Parathyroid adenoma (tissue), 2 donors: ENCODE measurements at regions not wholly inside any gene's neighbourhood (a gene's known extent, or its start where the extent isn't known, plus 50 kb on each side); places are given as distances from the start of the nearest gene placed in this dataset.
"Not testable (repeated sequence)": the region's sequence is repeated elsewhere in the genome, so short reads cannot be mapped to it uniquely, and the experiment has no call there.

Experiments used
- H2AFZ ChIP-seq: fragments of 300-600 bp; sonication (generic); one replicate; pipeline ENCODE4 v1.7.0; 2017; ENCODE audit warnings: antibody characterized with exemption, mild to moderate bottlenecking
- H3K27ac ChIP-seq: fragments of 300-600 bp; sonication (generic); one replicate; pipeline ENCODE4 v1.7.0; 2017
- H3K27me3 ChIP-seq: fragments of 300-600 bp; sonication (generic); one replicate; pipeline ENCODE4 v1.7.0; 2017; ENCODE audit warnings: low read length; ENCODE audit not compliant: control insufficient read depth, insufficient read depth
- H3K36me3 ChIP-seq: fragments of 300-600 bp; sonication (generic); one replicate; pipeline ENCODE4 v1.7.0; 2017; ENCODE audit warnings: low read length; ENCODE audit not compliant: control insufficient read depth, insufficient read depth
- H3K4me1 ChIP-seq: fragments of 300-600 bp; sonication (generic); one replicate; pipeline ENCODE4 v1.7.0; 2017; ENCODE audit warnings: control low read depth
- H3K4me2 ChIP-seq: fragments of 300-600 bp; sonication (generic); one replicate; pipeline ENCODE4 v1.7.0; 2017; ENCODE audit warnings: low read length
- H3K4me3 ChIP-seq: fragments of 300-600 bp; sonication (generic); one replicate; pipeline ENCODE4 v1.7.0; 2017; ENCODE audit warnings: low read depth, low read length
- H3K79me2 ChIP-seq: fragments of 300-600 bp; sonication (generic); one replicate; pipeline ENCODE4 v1.7.0; 2017; ENCODE audit warnings: control low read depth
- H3K9ac ChIP-seq: fragments of 300-600 bp; sonication (generic); one replicate; pipeline ENCODE4 v1.7.0; 2017; ENCODE audit warnings: mild to moderate bottlenecking
- H3K9me3 ChIP-seq: fragments of 300-600 bp; sonication (generic); one replicate; pipeline ENCODE4 v1.7.0; 2017; ENCODE audit warnings: low read length; ENCODE audit not compliant: control insufficient read depth
- TF ChIP-seq, protein P1 (sequence below): fragments of 300-600 bp; sonication (generic); IDR thresholded peaks from one replicate; pipeline ENCODE4 v1.7.0; 2017; ENCODE audit warnings: antibody characterized with exemption, mild to moderate bottlenecking
- donor health status: primary hyperparathyroidism.

DNA sequence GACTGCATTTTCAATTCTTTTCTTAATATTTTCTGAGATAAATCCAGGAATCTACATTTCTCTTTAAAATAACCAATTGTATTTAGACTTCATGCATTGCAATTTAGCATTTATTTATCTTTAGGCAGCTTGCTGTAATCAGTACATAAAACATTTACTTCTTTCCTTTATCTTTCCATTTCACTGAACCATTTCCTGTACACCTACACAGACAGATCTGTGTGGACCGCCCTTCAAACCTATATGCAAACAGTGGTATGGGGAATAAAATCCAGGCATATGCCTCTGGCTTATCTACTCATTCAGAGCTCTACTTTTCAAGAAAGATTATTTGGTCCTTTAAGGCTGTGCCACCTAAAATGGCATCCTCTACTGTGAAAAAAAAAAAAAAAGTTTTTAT, 640.0 kb downstream of the MAT2B start:
- Histone ChIP-seq H3K27ac (no peak overlapping the region), H3K79me2 (no peaks in the 10 kb centered on the region), H3K4me2 (no peak overlapping the region), H3K9ac (no peak overlapping the region), H3K9me3 (no peaks in the 10 kb centered on the region), H2AFZ (no peak overlapping the region), H3K4me3 (no peak overlapping the region), H3K4me1 (no peaks in the 10 kb centered on the region), H3K36me3 (no peaks in the 10 kb centered on the region), H3K27me3 (no peaks in the 10 kb centered on the region)
- TF ChIP-seq, protein P1, sequence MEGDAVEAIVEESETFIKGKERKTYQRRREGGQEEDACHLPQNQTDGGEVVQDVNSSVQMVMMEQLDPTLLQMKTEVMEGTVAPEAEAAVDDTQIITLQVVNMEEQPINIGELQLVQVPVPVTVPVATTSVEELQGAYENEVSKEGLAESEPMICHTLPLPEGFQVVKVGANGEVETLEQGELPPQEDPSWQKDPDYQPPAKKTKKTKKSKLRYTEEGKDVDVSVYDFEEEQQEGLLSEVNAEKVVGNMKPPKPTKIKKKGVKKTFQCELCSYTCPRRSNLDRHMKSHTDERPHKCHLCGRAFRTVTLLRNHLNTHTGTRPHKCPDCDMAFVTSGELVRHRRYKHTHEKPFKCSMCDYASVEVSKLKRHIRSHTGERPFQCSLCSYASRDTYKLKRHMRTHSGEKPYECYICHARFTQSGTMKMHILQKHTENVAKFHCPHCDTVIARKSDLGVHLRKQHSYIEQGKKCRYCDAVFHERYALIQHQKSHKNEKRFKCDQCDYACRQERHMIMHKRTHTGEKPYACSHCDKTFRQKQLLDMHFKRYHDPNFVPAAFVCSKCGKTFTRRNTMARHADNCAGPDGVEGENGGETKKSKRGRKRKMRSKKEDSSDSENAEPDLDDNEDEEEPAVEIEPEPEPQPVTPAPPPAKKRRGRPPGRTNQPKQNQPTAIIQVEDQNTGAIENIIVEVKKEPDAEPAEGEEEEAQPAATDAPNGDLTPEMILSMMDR, result no peak

DNA sequence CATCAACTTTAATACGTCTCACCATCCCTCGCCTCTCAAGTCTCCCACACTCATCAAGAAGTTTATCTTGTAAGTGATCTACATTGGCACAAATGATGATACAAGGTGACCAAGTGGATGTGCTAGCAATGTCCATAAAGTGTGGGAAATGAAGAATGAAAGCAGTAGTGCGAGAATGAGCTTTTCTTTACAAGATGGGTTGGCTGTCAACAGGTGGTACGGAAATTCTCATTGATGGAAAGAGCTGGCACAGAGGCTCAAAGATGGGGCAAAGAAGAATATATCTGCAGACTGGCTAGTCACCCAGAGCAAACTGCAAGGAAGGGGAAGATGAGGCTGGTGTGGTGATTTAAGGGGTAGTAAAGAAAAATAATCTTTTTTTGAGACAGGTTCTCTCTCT, 640.8 kb downstream of the MAT2B start:
- H3K27ac ChIP-seq, result no peak overlapping the region
- H3K79me2 ChIP-seq, result no peaks in the 10 kb centered on the region
- H2AFZ ChIP-seq, result no peak overlapping the region
- no peaks in the 10 kb centered on the region for H3K4me1 ChIP-seq
- H3K36me3 ChIP-seq, result no peaks in the 10 kb centered on the region
- H3K9me3 ChIP-seq, result no peaks in the 10 kb centered on the region
- no peak overlapping the region for H3K9ac ChIP-seq
- H3K27me3 ChIP-seq, result no peaks in the 10 kb centered on the region
- no peak overlapping the region for H3K4me2 ChIP-seq
- H3K4me3 ChIP-seq, result no peak overlapping the region
- TF ChIP-seq, protein P1, result no peak

DNA sequence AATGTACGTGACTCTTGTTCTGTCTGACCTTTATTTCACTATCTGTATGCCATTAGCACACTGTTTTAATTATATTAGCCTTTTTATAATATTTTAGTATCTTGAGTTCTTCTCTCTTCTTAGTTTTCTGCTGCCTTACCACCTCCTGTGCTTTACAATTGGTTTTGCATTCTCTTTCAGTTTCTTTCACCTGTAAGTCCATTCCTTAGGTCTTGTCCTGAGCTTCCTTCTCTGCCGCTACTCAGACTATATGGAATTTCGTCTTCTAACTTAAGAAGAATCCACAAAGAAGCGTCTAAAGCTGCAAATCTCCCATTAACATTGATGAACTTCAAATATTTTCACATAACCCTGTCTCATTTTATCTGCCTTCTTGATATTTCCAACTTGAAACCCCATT, 642.9 kb downstream of the MAT2B start:
- no peaks in the 10 kb centered on the region for H3K4me1 ChIP-seq
- H3K4me3 ChIP-seq, result no peak overlapping the region
- no peak overlapping the region for H3K9ac ChIP-seq
- H3K27me3 ChIP-seq, result no peaks in the 10 kb centered on the region
- H3K9me3 ChIP-seq, result no peaks in the 10 kb centered on the region
- no peak overlapping the region for H3K4me2 ChIP-seq
- H3K79me2 ChIP-seq, result no peaks in the 10 kb centered on the region
- H3K27ac ChIP-seq, result no peak overlapping the region
- H3K36me3 ChIP-seq, result no peaks in the 10 kb centered on the region
- no peak overlapping the region for H2AFZ ChIP-seq
- TF ChIP-seq, protein P1, result no peak

DNA sequence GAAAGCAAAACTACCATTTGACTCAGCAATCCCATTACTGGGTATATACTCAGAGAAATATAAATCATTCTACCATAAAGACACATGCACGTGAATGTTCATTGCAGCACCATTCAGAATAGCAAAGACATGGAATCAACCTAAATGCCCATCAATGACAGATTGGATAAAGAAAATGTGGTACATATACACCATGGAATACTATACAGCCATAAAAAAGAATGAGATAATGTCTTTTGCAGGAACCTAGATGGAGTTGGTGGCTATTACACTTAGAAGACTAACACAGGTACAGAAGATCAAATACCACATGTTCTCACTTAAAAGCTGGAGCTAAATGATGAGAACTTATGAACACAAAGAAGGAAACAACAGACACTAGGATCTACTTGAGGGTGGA, 647.1 kb downstream of the MAT2B start:
- not testable (repeated sequence) for H3K9me3 ChIP-seq, H3K36me3 ChIP-seq, H3K4me3 ChIP-seq, H3K9ac ChIP-seq, H3K79me2 ChIP-seq, H3K4me2 ChIP-seq, H2AFZ ChIP-seq, H3K4me1 ChIP-seq, H3K27ac ChIP-seq, H3K27me3 ChIP-seq

DNA sequence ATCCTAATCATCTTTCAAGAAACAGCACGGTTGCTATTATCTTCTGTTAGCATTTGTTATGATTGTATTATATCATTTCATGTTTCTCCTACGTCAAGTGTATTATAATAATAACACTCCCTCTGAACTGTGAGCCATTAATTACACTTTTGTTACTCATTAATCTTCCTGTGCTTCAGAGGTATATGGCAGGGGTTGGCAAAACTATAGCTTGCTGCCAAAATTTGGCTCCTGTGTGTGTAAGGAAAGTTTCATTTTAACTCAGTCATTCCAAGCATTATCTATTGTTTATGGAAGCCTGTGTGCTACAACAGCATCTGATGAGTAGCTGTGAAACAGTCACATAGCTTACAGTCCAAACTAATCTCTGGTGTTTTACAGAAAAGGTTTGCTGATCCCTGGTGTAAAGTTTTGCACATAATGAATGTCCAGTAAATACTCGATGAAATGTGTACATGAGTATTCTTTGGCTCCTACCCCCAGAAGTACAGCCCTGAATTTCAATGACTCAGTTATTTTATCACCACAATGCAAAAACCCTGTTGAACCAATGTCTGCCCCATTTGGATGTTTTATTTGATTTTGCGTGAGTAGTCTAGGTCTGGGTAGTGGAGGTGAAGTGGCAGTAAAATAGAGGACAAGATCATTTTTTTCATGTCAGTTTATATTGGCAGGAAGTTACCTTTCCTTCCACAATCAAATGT, 648.2 kb downstream of the MAT2B start:
- no peak overlapping the region for H3K4me2 ChIP-seq
- TF ChIP-seq, protein P1, result no peak
- no peaks in the 10 kb centered on the region for H3K4me1 ChIP-seq
- H3K27me3 ChIP-seq, result no peaks in the 10 kb centered on the region
- H3K9me3 ChIP-seq, result no peaks in the 10 kb centered on the region
- H3K27ac ChIP-seq, result no peak overlapping the region
- no peak overlapping the region for H3K4me3 ChIP-seq
- H3K9ac ChIP-seq, result no peak overlapping the region
- no peaks in the 10 kb centered on the region for H3K36me3 ChIP-seq
- no peaks in the 10 kb centered on the region for H3K79me2 ChIP-seq
- no peak overlapping the region for H2AFZ ChIP-seq
